ENCODE measurements at regions not wholly inside any gene's neighbourhood (a gene's known extent, or its start where the extent isn't known, plus 50 kb on each side); places are given as distances from the start of the nearest gene placed in this dataset.

DNA sequence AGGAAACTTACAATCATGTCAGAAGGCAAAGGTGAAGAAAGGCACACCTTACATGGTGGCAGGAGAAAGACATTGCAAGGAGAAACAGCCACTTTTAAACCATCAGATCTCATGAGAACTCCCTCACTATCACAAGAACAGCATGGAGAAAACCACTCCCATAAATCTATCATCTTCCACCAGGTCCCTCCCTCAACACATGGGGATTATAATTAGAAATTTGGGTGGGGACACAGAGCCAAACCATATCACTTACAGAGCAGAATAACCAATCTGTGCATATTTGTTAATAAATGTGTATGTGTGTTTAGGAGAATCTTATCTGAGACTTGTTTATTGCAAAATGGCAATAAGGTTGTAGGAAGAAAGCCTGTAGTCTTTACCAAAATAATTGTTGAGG lies 205.2 kb upstream of the ANO3 start:
- DNase-seq: no peak

GRCh38 chr11:26127336-26127735 lies 204.6 kb upstream of the ANO3 start:
- DNase-seq: no peak

- DNase-seq: no peak
These were observed 200.5 kb upstream of the ANO3 start for GRCh38 chr11:26131406-26131805.

GRCh38 chr11:26134053-26134452 lies 197.9 kb upstream of the ANO3 start:
- no peak for DNase-seq

DNA sequence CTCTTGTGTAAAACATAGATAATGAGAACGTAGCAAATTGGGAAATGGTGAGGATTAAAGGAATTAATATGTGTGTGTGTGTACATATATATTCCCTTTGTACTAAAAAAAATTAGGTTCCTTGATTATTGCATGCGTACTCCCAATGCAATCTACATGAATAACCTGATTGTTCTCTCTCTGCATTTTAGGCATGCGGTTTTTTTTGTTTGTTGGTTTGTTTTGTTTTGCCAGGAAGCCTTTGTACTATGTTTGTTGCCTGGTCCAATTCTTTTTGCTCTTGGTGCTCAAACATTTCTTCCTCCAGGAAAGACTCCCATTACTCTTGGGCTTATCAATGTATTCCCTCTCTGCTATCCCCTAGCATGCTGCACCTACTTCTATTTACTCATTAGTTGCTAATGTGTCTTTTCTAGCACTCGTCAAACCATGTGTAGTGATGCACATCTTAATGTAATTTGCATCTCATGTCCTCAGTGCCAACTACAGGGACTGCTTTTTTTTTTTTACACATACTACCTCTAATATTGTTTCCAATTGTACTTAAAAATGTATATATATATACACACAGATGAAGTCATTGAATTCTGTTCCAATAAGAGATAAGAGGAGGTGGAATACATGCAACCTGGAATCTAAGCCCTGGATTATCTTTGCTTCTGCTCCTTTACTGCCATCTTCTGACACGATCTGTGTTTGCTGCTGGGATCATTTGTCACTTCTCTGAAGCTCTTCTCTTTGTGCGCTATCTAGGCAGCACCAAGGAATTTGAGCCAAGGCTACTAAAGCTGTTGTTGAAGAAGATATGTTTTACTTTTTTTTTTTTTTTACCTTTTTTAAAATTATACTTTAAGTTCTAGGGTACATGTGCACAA lies 197.2 kb upstream of the ANO3 start:
- no peak for DNase-seq

- DNase-seq: no peak
These were observed 194.3 kb upstream of the ANO3 start for GRCh38 chr11:26137651-26138050.

DNA sequence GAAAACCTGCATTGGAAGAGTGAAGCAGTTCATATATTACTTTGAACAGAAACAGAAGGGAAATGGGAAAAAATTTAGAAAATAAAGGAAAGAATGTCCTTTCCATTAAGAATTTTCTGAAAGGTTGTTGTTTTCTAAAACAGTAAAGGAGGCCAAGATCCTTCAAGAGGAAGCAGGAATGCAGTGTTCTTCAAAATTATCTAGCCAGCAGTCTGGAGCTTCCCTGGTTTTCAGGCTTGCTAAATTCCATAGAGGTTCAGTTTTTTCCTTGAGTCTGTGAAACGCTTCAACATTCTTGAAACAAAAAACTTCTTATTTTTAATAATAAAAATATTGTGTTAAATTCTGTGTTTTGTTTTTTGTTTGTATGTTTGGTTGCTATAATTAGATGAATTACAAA lies 189.0 kb upstream of the ANO3 start:
- DNase-seq: no peak

DNA sequence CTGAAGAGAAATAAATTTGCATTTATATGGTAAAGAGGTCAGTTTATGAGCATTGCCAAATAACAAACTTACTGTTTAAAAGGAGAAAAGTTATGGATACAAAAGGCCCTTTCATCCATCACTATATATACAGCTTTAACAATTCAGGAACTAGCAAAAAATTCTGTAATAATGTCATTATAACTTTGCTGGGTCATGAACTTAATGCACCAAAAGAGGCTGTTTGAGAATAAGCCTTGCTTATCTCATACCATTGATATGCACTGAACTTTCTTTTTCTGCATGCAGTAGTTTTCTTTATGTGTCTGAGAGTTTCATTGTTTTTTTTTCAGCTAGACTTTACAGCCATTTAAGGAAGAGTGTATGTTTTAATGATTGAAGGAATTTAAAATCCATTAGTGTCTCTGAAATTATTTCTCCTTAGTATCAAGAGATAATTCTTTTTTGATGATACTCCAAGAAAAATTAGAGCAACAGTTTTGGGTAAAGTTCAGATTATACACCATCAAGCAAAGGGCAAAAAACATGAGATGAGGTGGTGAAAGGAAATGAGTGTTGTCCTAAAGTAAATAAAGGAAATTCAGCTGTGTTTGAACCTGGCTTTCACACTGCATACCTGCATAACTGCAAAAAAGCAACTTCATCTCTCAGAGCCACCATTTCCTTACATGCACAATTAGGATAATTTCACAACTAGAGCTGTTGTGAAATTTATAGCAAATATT lies 188.2 kb upstream of the ANO3 start:
- no peak for DNase-seq

GRCh38 chr11:26144291-26144690 lies 187.6 kb upstream of the ANO3 start:
- DNase-seq: no peak

GRCh38 chr11:26144911-26145310 lies 187.0 kb upstream of the ANO3 start:
- no peak for DNase-seq

- DNase-seq: no peak
These were observed 182.3 kb upstream of the ANO3 start for GRCh38 chr11:26149585-26149984.

DNA sequence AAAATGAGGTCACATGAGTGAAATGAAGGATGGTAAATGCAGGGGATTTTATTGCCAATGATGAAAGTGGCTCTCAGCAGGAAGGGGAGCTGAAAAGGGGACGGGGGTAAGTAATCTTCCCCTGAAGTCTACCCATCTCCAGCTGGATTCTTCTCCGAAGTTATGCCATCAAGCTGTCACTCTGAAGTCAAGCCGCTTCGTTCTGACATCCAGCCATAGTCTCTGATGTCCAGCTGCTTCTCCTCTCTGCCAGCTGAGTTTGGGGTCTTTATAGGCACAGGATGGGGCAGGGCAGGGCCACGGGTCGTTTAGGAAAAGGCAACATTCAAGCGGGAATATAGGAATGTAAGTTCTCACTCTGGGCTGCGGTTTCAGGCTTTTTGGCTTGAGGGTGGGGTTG lies 181.9 kb upstream of the ANO3 start:
- DNase-seq: no peak

DNA sequence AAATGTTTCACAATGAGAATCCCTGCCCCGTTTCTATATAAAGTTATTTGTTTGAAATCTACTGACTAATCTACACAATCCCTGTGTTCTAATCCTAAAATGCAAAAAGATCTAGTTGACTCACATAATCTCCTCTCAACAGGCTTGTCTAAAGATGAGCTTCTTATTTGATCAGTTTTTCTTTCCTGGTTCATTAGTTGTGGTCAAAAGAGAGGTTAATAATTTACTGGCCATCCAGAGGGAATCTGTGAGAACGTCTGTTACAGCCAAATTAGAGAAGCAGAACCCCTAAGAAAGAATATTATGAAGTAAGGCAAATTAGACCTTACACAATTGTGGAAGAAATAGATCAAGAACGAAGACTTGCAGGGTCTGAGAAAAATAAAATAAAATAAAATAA lies 173.7 kb upstream of the ANO3 start:
- DNase-seq: no peak

DNA sequence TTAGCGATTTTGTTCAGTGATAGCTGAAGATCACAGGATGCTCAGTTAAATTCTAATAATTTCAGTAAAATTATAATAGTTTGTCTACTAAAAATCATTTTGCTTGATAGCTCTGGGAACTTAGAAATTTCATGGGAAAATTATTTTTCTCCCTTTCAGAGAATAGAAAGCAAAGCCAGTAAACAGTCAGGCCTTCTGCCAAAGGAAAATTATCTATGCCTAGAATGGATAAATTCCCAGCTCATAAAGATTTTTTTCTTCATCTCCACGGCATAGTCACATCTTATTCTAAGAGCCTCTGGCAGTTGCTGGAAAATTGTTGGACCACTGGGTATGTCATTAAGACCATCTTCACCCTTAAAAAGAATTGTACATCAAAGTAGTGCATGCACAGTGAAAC lies 169.6 kb upstream of the ANO3 start:
- DNase-seq: no peak

- no peak for DNase-seq
These were observed 145.5 kb upstream of the ANO3 start for GRCh38 chr11:26186389-26186788.

DNA sequence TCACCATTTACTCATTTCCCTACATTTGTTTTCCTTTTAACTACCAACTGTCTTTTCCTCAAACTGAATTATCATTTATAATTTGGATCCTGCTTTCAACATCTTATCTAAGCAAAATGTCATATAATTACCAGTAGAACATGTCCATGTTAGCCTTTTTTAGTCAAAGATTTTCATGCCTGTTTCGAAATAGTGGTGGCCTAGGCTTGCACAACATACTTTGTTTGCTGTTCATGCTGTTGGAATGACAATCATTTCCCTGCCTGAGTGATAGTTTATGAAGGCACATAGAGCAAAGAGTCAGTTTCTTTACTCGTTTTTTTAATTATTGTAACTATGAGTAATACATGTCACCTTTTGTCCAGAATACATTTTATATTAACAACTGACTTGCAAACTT lies 144.3 kb upstream of the ANO3 start:
- no peak for DNase-seq

DNA sequence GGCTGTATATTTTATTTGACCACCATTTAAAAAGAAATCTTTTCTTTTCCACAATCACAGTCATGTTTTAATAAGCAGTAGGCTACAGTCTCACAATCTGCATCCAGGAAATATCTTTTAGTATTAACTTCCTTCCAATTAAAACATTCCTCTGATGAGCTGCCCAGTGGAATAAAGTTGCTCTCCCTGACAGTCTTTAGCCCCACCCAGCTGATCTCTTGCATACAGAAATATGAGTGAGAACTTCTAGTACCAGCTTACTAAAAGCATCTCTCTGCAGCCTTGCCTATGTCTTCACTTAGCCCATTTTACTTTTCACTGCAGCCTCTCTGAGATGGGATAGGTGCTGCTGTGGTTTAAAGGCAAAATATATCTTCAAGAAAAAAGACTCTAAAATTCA lies 143.4 kb upstream of the ANO3 start:
- no peak for DNase-seq

- no peak for DNase-seq
These were observed 140.7 kb upstream of the ANO3 start for GRCh38 chr11:26191193-26191592.

GRCh38 chr11:26193694-26194365 lies 138.1 kb upstream of the ANO3 start:
- no peak for DNase-seq

- DNase-seq: no peak
These were observed 137.0 kb upstream of the ANO3 start for GRCh38 chr11:26194881-26195280.

- DNase-seq: no peak
These were observed 133.3 kb upstream of the ANO3 start for GRCh38 chr11:26198532-26199096.

- no peak for DNase-seq
These were observed 132.4 kb upstream of the ANO3 start for GRCh38 chr11:26199331-26200095.

DNA sequence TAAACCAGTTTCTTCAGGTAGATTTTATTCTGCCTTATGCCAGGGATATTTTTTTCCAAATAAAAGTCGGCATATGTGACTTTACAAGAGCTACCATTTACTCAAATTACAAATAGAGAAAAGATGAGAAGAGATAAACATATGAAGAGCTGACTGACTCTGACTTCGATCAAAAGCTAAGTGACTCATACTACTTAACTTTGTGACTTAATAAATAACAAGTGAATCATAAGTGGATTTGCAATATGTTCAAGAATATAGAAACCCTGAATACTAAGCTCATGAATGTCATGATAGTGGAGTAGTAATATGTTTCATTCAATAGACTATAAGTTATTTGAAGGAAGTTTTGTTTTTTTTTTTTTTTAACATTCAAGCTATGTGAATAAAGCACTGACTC lies 130.5 kb upstream of the ANO3 start:
- DNase-seq: no peak
